HG02870 (cell line): ENCODE measurements at regions not wholly inside any gene's neighbourhood (a gene's known extent, or its start where the extent isn't known, plus 50 kb on each side); places are given as distances from the start of the nearest gene placed in this dataset.
"Not testable (repeated sequence)": the region's sequence is repeated elsewhere in the genome, so short reads cannot be mapped to it uniquely, and the experiment has no call there.

Experiments used
- ATAC-seq: cut with Tn5 transposase; IDR thresholded peaks from one replicate; pipeline ENCODE4 v1.9.1; 2021; ENCODE audit warnings: mild to moderate bottlenecking, moderate library complexity; ENCODE audit not compliant: unreplicated experiment

DNA sequence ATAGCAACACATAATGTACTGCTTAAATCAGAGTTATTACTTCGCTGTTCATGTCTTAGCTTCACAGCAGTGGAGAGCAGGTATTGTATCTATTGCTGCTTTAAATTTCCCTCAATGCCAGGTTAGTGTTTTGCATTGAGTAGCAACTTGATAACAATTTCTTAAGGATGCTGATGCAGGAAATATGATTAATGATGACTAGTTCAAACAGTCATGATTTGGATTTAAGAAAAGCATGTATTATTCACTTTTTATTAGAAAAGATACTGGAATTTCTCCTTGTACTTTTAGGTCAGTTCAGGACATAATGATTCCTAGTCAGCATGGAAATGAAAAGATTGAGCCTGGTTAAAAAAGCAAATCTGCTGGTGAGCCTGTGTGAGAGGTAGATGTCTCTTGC is 67.2 kb upstream of the ARHGAP29 start:
- ATAC-seq, result no peak

GRCh38 chr1:94303005-94303404 is 65.6 kb upstream of the ARHGAP29 start:
- no peak for ATAC-seq

DNA sequence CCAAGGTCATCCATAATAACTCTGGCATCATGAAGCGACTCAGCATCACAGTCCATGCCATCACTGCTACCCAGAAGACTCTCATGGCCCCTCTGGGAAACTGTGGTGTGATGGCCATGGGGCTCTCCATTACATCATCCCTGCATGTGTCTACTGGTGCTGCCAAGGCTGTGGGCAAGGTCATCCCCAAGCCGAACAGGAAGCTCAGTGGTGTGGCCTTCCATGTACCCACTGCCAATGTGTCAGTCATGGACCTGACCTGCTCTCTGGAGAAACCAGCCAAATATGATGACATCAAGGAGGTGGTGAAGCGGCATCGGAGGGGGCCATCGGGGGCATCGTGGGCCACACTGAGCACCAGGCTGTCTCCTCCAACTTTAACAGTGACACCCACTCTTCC is 65.1 kb upstream of the ARHGAP29 start:
- ATAC-seq, result no peak

DNA sequence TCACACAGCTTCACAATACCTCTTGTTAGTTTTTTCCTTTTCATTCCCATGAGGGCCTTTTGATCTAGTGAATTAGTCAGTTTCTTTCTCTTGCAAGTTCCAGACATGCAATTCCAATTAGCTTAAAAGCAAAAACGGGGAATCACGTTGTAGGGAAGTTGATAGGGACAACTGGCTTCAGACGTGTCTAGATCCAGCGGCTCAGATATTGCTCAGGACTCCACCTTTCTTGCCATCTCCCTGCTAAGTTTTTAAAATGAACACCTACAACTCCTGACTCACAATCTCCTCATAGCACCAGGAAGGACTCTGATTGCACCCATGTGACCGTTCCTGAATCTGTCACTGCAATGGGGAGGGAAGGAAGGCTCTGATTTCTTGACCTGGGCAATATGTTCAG is 63.8 kb upstream of the ARHGAP29 start:
- ATAC-seq, result no peak

- no peak for ATAC-seq
Measured at GRCh38 chr1:94300731-94301130, 63.3 kb upstream of the ARHGAP29 start.

GRCh38 chr1:94299627-94300553 is 62.5 kb upstream of the ARHGAP29 start:
- no peak for ATAC-seq

- ATAC-seq, result no peak
Measured at GRCh38 chr1:94298861-94299260, 61.5 kb upstream of the ARHGAP29 start.

DNA sequence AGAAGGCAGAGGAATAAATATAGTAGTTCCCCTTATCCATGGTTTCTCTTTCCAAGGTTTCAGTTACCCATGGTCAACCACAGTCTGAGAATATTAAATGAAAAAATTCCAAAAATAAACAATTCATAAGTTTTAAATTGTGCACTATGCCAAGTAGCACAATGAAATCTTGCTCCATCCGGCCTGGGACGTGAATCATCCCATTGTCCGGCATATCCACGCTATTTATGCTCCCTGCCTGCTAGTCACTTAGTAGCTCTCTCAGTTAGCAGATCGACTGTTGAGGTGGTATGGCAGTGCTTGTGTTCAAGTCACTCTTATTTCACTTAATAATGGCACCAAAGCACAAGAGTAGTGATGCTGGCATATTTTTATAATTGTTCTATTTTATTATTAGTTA is 58.6 kb upstream of the ARHGAP29 start:
- no peak for ATAC-seq

- not testable (repeated sequence) for ATAC-seq
Measured at GRCh38 chr1:94292978-94293377, 55.6 kb upstream of the ARHGAP29 start.

DNA sequence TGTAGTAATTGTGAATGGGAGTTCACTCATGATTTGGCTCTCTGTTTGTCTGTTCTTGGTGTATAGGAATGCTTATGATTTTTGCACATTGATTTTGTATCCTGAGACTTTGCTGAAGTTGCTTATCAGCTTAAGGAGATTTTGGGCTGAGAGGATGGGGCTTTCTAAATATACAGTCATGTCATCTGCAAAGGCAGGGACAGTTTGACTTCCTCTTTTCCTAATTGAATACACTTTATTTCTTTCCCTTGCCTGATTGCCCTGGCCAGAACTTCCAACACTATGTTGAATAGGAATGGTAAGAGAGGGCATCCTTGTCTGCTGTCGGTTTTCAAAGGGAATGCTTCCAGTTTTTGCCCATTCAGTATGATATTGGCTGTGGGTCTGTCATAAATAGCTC is 51.9 kb upstream of the ARHGAP29 start:
- ATAC-seq, result not testable (repeated sequence)
